Endothelial cell of umbilical vein (primary cell): ENCODE measurements at regions not wholly inside any gene's neighbourhood (a gene's known extent, or its start where the extent isn't known, plus 50 kb on each side); places are given as distances from the start of the nearest gene placed in this dataset.

Source experiments
- EZH2 ChIP-seq: IDR thresholded peaks from 2 replicates; pipeline ENCODE4 v1.6.1; 2012; ENCODE audit warnings: borderline replicate concordance, low read depth, mild to moderate bottlenecking, moderate library complexity, low read length, inconsistent platforms; ENCODE audit not compliant: severe bottlenecking
- GATA2 ChIP-seq: IDR thresholded peaks from 2 replicates; pipeline ENCODE4 v1.7.0; 2011; ENCODE audit warnings: low read depth, mild to moderate bottlenecking, moderate library complexity, mixed read lengths, low read length; ENCODE audit not compliant: insufficient read length, insufficient read depth
- POLR2A ChIP-seq: IDR thresholded peaks from 2 replicates; pipeline ENCODE4 v1.6.1; 2012; ENCODE audit warnings: low read depth, mild to moderate bottlenecking, control low read depth, low read length
- POLR2AphosphoS5 ChIP-seq: IDR thresholded peaks from 2 replicates; pipeline ENCODE4 v1.6.1; 2012; ENCODE audit warnings: low read depth, mild to moderate bottlenecking, control low read depth, low read length, moderate library complexity; ENCODE audit not compliant: insufficient read depth
- TF ChIP-seq, protein P1 (sequence below), 2 donors: IDR thresholded peaks; 1 replicate in 1 of 2; 2 replicates in 1 of 2; pipeline ENCODE4 v1.5.1; 2011; ENCODE audit warnings: low read length in 2 of 2, mild to moderate bottlenecking in 2 of 2, moderate library complexity in 2 of 2, control low read depth in 1 of 2, inconsistent platforms in 1 of 2, low read depth in 1 of 2; ENCODE audit not compliant: insufficient read depth in 1 of 2; ENCODE audit errors: extremely low read depth in 1 of 2
- TF ChIP-seq, protein P2 (sequence below): IDR thresholded peaks from 2 replicates; pipeline ENCODE4 v1.6.1; 2011; ENCODE audit not compliant: insufficient read depth, insufficient read length

DNA sequence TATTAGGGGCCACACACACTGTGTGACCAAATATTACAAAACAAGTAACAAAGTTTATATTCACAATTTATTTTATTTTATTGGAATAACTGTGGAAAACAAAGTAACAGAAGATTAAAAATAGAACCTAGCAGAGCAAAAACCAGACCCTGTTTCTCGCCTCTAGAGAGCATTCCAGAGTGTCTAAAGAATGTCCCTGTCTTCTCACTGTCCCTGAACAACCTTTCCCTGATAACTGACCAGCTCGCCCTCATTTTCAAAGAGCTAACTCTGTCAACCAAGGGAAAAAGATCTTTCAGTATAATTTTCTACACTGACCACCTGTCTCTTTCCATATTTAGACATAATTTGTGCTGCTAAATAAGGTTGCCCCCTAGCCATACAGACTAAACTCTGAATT is 646.9 kb downstream of the USP25 start:
- TF ChIP-seq, protein P1, sequence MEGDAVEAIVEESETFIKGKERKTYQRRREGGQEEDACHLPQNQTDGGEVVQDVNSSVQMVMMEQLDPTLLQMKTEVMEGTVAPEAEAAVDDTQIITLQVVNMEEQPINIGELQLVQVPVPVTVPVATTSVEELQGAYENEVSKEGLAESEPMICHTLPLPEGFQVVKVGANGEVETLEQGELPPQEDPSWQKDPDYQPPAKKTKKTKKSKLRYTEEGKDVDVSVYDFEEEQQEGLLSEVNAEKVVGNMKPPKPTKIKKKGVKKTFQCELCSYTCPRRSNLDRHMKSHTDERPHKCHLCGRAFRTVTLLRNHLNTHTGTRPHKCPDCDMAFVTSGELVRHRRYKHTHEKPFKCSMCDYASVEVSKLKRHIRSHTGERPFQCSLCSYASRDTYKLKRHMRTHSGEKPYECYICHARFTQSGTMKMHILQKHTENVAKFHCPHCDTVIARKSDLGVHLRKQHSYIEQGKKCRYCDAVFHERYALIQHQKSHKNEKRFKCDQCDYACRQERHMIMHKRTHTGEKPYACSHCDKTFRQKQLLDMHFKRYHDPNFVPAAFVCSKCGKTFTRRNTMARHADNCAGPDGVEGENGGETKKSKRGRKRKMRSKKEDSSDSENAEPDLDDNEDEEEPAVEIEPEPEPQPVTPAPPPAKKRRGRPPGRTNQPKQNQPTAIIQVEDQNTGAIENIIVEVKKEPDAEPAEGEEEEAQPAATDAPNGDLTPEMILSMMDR (IDR thresholded peaks at IDR 0.05; ENCODE audit: extremely low read depth in 1 of 2, insufficient read depth in 1 of 2, low read depth in 1 of 2, low read length in 2 of 2) = no peak
- TF ChIP-seq GATA2 (no peak), POLR2A (no peak), EZH2 (no peak), POLR2AphosphoS5 (no peak)
- TF ChIP-seq, protein P2, sequence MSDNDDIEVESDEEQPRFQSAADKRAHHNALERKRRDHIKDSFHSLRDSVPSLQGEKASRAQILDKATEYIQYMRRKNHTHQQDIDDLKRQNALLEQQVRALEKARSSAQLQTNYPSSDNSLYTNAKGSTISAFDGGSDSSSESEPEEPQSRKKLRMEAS = no peak
